ENCODE measurements at regions not wholly inside any gene's neighbourhood (a gene's known extent, or its start where the extent isn't known, plus 50 kb on each side); places are given as distances from the start of the nearest gene placed in this dataset.

GRCh38 chr2:221097949-221098348, 474.2 kb downstream of the EPHA4 start:
- TF ChIP-seq CTCF (IDR thresholded peaks at IDR 0.05; ENCODE audit: low read depth, low read length, missing control alignments) = no peak
- no peak overlapping the region for H3K4me3 ChIP-seq (ENCODE audit: low read depth, low read length)
- no peak for DNase-seq (ENCODE audit: low read depth)
- in situ Hi-C loops (cut with HindIII; ENCODE audit: low sequenced_read_pairs) = no loop called here

- no peak for DNase-seq (ENCODE audit: low read depth)
- no peak overlapping the region for H3K4me3 ChIP-seq (ENCODE audit: low read depth, low read length)
- peak; percentile 31 for TF ChIP-seq CTCF (IDR thresholded peaks at IDR 0.05; ENCODE audit: low read depth, low read length, missing control alignments)
- in situ Hi-C loops (cut with HindIII; ENCODE audit: low sequenced_read_pairs) = no loop called here
These were observed 471.5 kb downstream of the EPHA4 start for GRCh38 chr2:221100467-221101089.

GRCh38 chr2:221102896-221103688, 469.0 kb downstream of the EPHA4 start:
- H3K4me3 ChIP-seq (ENCODE audit: low read depth, low read length) = no peak overlapping the region
- no peak for TF ChIP-seq CTCF (IDR thresholded peaks at IDR 0.05; ENCODE audit: low read depth, low read length, missing control alignments)
- in situ Hi-C loops (cut with HindIII; ENCODE audit: low sequenced_read_pairs) = no loop called here
- DNase-seq (ENCODE audit: low read depth) = no peak

GRCh38 chr2:221103930-221104329, 468.2 kb downstream of the EPHA4 start:
- in situ Hi-C loops (cut with HindIII; ENCODE audit: low sequenced_read_pairs) = no loop called here
- no peak overlapping the region for H3K4me3 ChIP-seq (ENCODE audit: low read depth, low read length)
- no peak for DNase-seq (ENCODE audit: low read depth)
- TF ChIP-seq CTCF (IDR thresholded peaks at IDR 0.05; ENCODE audit: low read depth, low read length, missing control alignments) = no peak

GRCh38 chr2:221104361-221104811, 467.7 kb downstream of the EPHA4 start:
- no peak overlapping the region for H3K4me3 ChIP-seq (ENCODE audit: low read depth, low read length)
- in situ Hi-C loops (cut with HindIII; ENCODE audit: low sequenced_read_pairs) = no loop called here
- no peak for DNase-seq (ENCODE audit: low read depth)
- peak; percentile 28 for TF ChIP-seq CTCF (IDR thresholded peaks at IDR 0.05; ENCODE audit: low read depth, low read length, missing control alignments)

GRCh38 chr2:221106241-221106640, 465.9 kb downstream of the EPHA4 start:
- no peak for TF ChIP-seq CTCF (IDR thresholded peaks at IDR 0.05; ENCODE audit: low read depth, low read length, missing control alignments)
- H3K4me3 ChIP-seq (ENCODE audit: low read depth, low read length) = no peak overlapping the region
- no peak for DNase-seq (ENCODE audit: low read depth)
- in situ Hi-C loops (cut with HindIII; ENCODE audit: low sequenced_read_pairs) = no loop called here

Measured in astrocyte of the cerebellum (primary cell).